Keratinocyte (primary cell): ENCODE measurements at regions not wholly inside any gene's neighbourhood (a gene's known extent, or its start where the extent isn't known, plus 50 kb on each side); places are given as distances from the start of the nearest gene placed in this dataset.

Experiments
- CTCF ChIP-seq, 3 experiments: IDR thresholded peaks in 1 of 3; conservative IDR thresholded peaks in 1 of 3; optimal IDR thresholded peaks in 1 of 3; 2 replicates in 2 of 3; 3 replicates in 1 of 3; pipeline versions ENCODE3 to v1.5.1; 2011; ENCODE audit warnings: low read length in 3 of 3, mild to moderate bottlenecking in 3 of 3, moderate library complexity in 2 of 3, control low read depth in 1 of 3, inconsistent platforms in 1 of 3; ENCODE audit not compliant: insufficient read depth in 2 of 3; ENCODE audit errors: extremely low read depth in 1 of 3
- EZH2 ChIP-seq: IDR thresholded peaks from one replicate; pipeline ENCODE4 v1.6.1; 2012; ENCODE audit warnings: inconsistent platforms, mild to moderate bottlenecking, low read length, moderate library complexity

- TF ChIP-seq CTCF (optimal IDR thresholded peaks at IDR 0.05 in 1 of 3, IDR thresholded peaks at IDR 0.05 in 1 of 3, conservative IDR thresholded peaks at IDR 0.05 in 1 of 3; ENCODE audit: extremely low read depth in 1 of 3, insufficient read depth in 2 of 3, low read length in 3 of 3): no peak
- no peak for TF ChIP-seq EZH2
Observed at GRCh38 chr6:140176306-140176705, 801.9 kb upstream of the CITED2 start.
